ENCODE measurements at regions not wholly inside any gene's neighbourhood (a gene's known extent, or its start where the extent isn't known, plus 50 kb on each side); places are given as distances from the start of the nearest gene placed in this dataset.

GRCh38 chr2:116098049-116098448 is 1655.6 kb downstream of the DPP10 start (continued):
- no peak for TF ChIP-seq REST (IDR thresholded peaks at IDR 0.05)
- no peak for TF ChIP-seq HNF4G (IDR thresholded peaks at IDR 0.05)
- no peak for TF ChIP-seq FOXA1 (IDR thresholded peaks at IDR 0.05)
- no peak for TF ChIP-seq RXRA (IDR thresholded peaks at IDR 0.05)
- no peak for TF ChIP-seq TAF1 (conservative IDR thresholded peaks at IDR 0.05)
- no peak for TF ChIP-seq RAD21 (IDR thresholded peaks at IDR 0.05)
- TF ChIP-seq HNF4A (conservative IDR thresholded peaks at IDR 0.05) = no peak
- no peak for TF ChIP-seq EGR1 (IDR thresholded peaks at IDR 0.05; ENCODE audit: low read depth in 2 of 2)
- no peak for TF ChIP-seq FOXA2 (IDR thresholded peaks at IDR 0.05)

- H3K4me1 ChIP-seq (ENCODE audit: control insufficient read depth in 4 of 4, insufficient read depth in 4 of 4, low read length in 3 of 4) = no peaks in the 10 kb centered on the region
- no peaks in the 10 kb centered on the region for H3K27me3 ChIP-seq (ENCODE audit: control insufficient read depth in 4 of 4, insufficient read depth in 4 of 4, low read length in 3 of 4)
- no peaks in the 10 kb centered on the region for H3K9me3 ChIP-seq (ENCODE audit: control insufficient read depth in 4 of 4, low read length in 3 of 4)
- 41% methylated on average over 1 of the region's 1 CpG for WGBS
- TF ChIP-seq NR2F2 (IDR thresholded peaks at IDR 0.05) (no peak), EGR1 (IDR thresholded peaks at IDR 0.05; ENCODE audit: low read depth in 2 of 2) (no peak), TAF1 (conservative IDR thresholded peaks at IDR 0.05) (no peak), HNF4A (conservative IDR thresholded peaks at IDR 0.05) (no peak), GABPA (IDR thresholded peaks at IDR 0.05 in 1 of 2, conservative IDR thresholded peaks at IDR 0.05 in 1 of 2) (no peak), RXRA (IDR thresholded peaks at IDR 0.05) (no peak), SP1 (IDR thresholded peaks at IDR 0.05) (no peak), HNF4G (IDR thresholded peaks at IDR 0.05) (no peak), MAX (IDR thresholded peaks at IDR 0.05) (no peak), ATF3 (IDR thresholded peaks at IDR 0.05) (no peak)
- H3K36me3 ChIP-seq (ENCODE audit: control insufficient read depth in 4 of 4, insufficient read depth in 3 of 4, low read depth in 1 of 4, low read length in 3 of 4) = no peaks in the 10 kb centered on the region
- DNase-seq (ENCODE audit: low spot score) = no peak
- no peak overlapping the region for H3K27ac ChIP-seq (ENCODE audit: low read depth in 1 of 2, low read length in 2 of 2)
- H3K4me3 ChIP-seq (ENCODE audit: low read depth in 1 of 3, low read length in 3 of 3) = no peak overlapping the region
- H3K9ac ChIP-seq (ENCODE audit: low read depth in 1 of 2, low read length in 2 of 2) = no peak overlapping the region
Measured at GRCh38 chr2:116109471-116109870, 1667.0 kb downstream of the DPP10 start.

GRCh38 chr2:116117845-116118244 is 1675.4 kb downstream of the DPP10 start:
- H3K27me3 ChIP-seq (ENCODE audit: control insufficient read depth in 4 of 4, insufficient read depth in 4 of 4, low read length in 3 of 4) = no peaks in the 10 kb centered on the region
- 48% methylated on average over 1 of the region's 1 CpG for WGBS
- no peak overlapping the region for H3K9ac ChIP-seq (ENCODE audit: low read depth in 1 of 2, low read length in 2 of 2)
- DNase-seq (ENCODE audit: low spot score) = no peak
- TF ChIP-seq MAX (IDR thresholded peaks at IDR 0.05) (no peak), ATF3 (IDR thresholded peaks at IDR 0.05) (no peak), TAF1 (conservative IDR thresholded peaks at IDR 0.05) (no peak), NR2F2 (IDR thresholded peaks at IDR 0.05) (no peak), SP1 (IDR thresholded peaks at IDR 0.05) (no peak)
- no peak overlapping the region for H3K27ac ChIP-seq (ENCODE audit: low read depth in 1 of 2, low read length in 2 of 2)
- no peaks in the 10 kb centered on the region for H3K36me3 ChIP-seq (ENCODE audit: control insufficient read depth in 4 of 4, insufficient read depth in 3 of 4, low read depth in 1 of 4, low read length in 3 of 4)
- H3K4me1 ChIP-seq (ENCODE audit: control insufficient read depth in 4 of 4, insufficient read depth in 4 of 4, low read length in 3 of 4) = no peaks in the 10 kb centered on the region
- no peaks in the 10 kb centered on the region for H3K9me3 ChIP-seq (ENCODE audit: control insufficient read depth in 4 of 4, low read length in 3 of 4)
- no peak overlapping the region for H3K4me3 ChIP-seq (ENCODE audit: low read depth in 1 of 3, low read length in 3 of 3)
